ENCODE measurements at regions not wholly inside any gene's neighbourhood (a gene's known extent, or its start where the extent isn't known, plus 50 kb on each side); places are given as distances from the start of the nearest gene placed in this dataset.

DNA sequence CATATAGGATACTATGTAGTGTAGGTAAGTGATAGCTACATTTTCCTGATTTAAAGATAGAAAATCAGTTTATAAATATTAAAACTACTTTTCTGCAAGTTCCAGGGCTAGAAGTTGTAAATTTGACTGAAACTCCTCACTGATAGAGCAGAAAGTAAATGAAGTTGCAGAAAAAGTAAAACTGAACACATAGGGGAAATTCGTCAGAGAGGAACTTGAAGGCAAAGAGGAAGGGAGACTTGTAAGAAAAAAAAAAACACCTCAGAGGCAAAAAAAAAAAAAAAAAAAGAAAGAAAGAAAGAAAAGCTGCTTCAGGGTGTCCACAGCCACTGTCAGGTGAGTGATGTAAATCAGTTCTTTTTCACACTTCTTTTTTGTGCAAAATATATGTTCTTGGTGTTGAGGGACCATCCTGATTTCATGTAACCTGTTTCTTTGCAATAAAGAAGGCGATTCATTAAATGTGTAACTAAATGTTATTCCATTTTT lies 336.2 kb upstream of the ZNF462 start (continued):
- TF ChIP-seq, protein P1, sequence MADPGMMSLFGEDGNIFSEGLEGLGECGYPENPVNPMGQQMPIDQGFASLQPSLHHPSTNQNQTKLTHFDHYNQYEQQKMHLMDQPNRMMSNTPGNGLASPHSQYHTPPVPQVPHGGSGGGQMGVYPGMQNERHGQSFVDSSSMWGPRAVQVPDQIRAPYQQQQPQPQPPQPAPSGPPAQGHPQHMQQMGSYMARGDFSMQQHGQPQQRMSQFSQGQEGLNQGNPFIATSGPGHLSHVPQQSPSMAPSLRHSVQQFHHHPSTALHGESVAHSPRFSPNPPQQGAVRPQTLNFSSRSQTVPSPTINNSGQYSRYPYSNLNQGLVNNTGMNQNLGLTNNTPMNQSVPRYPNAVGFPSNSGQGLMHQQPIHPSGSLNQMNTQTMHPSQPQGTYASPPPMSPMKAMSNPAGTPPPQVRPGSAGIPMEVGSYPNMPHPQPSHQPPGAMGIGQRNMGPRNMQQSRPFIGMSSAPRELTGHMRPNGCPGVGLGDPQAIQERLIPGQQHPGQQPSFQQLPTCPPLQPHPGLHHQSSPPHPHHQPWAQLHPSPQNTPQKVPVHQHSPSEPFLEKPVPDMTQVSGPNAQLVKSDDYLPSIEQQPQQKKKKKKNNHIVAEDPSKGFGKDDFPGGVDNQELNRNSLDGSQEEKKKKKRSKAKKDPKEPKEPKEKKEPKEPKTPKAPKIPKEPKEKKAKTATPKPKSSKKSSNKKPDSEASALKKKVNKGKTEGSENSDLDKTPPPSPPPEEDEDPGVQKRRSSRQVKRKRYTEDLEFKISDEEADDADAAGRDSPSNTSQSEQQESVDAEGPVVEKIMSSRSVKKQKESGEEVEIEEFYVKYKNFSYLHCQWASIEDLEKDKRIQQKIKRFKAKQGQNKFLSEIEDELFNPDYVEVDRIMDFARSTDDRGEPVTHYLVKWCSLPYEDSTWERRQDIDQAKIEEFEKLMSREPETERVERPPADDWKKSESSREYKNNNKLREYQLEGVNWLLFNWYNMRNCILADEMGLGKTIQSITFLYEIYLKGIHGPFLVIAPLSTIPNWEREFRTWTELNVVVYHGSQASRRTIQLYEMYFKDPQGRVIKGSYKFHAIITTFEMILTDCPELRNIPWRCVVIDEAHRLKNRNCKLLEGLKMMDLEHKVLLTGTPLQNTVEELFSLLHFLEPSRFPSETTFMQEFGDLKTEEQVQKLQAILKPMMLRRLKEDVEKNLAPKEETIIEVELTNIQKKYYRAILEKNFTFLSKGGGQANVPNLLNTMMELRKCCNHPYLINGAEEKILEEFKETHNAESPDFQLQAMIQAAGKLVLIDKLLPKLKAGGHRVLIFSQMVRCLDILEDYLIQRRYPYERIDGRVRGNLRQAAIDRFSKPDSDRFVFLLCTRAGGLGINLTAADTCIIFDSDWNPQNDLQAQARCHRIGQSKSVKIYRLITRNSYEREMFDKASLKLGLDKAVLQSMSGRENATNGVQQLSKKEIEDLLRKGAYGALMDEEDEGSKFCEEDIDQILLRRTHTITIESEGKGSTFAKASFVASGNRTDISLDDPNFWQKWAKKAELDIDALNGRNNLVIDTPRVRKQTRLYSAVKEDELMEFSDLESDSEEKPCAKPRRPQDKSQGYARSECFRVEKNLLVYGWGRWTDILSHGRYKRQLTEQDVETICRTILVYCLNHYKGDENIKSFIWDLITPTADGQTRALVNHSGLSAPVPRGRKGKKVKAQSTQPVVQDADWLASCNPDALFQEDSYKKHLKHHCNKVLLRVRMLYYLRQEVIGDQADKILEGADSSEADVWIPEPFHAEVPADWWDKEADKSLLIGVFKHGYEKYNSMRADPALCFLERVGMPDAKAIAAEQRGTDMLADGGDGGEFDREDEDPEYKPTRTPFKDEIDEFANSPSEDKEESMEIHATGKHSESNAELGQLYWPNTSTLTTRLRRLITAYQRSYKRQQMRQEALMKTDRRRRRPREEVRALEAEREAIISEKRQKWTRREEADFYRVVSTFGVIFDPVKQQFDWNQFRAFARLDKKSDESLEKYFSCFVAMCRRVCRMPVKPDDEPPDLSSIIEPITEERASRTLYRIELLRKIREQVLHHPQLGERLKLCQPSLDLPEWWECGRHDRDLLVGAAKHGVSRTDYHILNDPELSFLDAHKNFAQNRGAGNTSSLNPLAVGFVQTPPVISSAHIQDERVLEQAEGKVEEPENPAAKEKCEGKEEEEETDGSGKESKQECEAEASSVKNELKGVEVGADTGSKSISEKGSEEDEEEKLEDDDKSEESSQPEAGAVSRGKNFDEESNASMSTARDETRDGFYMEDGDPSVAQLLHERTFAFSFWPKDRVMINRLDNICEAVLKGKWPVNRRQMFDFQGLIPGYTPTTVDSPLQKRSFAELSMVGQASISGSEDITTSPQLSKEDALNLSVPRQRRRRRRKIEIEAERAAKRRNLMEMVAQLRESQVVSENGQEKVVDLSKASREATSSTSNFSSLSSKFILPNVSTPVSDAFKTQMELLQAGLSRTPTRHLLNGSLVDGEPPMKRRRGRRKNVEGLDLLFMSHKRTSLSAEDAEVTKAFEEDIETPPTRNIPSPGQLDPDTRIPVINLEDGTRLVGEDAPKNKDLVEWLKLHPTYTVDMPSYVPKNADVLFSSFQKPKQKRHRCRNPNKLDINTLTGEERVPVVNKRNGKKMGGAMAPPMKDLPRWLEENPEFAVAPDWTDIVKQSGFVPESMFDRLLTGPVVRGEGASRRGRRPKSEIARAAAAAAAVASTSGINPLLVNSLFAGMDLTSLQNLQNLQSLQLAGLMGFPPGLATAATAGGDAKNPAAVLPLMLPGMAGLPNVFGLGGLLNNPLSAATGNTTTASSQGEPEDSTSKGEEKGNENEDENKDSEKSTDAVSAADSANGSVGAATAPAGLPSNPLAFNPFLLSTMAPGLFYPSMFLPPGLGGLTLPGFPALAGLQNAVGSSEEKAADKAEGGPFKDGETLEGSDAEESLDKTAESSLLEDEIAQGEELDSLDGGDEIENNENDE (IDR thresholded peaks at IDR 0.05; ENCODE audit: insufficient replicate concordance, low read length): no peak

All from H1 (cell line).